PC-9 (cell line): ENCODE measurements at regions not wholly inside any gene's neighbourhood (a gene's known extent, or its start where the extent isn't known, plus 50 kb on each side); places are given as distances from the start of the nearest gene placed in this dataset.
"Not testable (repeated sequence)": the region's sequence is repeated elsewhere in the genome, so short reads cannot be mapped to it uniquely, and the experiment has no call there.

Source experiments
- EZH2 ChIP-seq: fragments of 200-600 bp; sonication (generic); IDR thresholded peaks from 2 replicates; pipeline ENCODE4 v1.8.0; 2017; ENCODE audit warnings: antibody characterized with exemption, low read depth
- TF ChIP-seq, protein P1 (sequence below): fragments of 200-600 bp; sonication (generic); conservative IDR thresholded peaks from 2 replicates; pipeline ENCODE4 v1.6.1; 2017; ENCODE audit warnings: mixed run types, antibody characterized with exemption, mild to moderate bottlenecking, moderate library complexity

DNA sequence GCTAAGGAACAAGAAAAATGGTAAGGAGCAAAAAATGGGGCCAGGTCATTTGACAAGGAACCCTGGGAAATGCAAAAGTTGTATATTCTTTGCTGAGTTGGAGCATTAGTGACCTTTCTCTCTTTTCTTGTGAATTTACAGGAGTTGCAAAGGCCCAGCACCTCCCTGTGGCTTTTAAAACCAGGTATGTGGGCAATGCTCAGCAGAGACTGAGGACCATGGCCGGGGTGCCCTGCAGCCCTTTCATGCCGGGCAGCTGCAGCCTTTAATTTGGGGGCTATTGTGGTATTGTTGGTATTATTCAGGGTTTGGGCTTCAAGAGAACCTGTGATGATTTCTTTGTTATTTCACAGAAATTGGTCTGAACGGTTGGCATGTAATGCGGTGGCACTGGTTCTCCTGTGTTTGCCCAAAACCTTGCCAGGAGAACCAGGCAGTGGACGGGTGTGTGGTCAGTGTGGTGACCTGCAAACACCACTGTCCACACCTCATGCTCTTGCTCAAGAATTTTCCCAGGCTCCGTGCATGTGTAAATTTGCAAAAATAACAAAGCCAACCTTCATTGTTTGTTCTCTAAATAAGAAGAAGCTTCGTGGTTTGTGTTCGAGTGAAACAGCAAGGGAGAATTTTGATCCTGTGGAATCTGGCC lies 213.8 kb upstream of the PLGLB1 start:
- TF ChIP-seq, protein P1, sequence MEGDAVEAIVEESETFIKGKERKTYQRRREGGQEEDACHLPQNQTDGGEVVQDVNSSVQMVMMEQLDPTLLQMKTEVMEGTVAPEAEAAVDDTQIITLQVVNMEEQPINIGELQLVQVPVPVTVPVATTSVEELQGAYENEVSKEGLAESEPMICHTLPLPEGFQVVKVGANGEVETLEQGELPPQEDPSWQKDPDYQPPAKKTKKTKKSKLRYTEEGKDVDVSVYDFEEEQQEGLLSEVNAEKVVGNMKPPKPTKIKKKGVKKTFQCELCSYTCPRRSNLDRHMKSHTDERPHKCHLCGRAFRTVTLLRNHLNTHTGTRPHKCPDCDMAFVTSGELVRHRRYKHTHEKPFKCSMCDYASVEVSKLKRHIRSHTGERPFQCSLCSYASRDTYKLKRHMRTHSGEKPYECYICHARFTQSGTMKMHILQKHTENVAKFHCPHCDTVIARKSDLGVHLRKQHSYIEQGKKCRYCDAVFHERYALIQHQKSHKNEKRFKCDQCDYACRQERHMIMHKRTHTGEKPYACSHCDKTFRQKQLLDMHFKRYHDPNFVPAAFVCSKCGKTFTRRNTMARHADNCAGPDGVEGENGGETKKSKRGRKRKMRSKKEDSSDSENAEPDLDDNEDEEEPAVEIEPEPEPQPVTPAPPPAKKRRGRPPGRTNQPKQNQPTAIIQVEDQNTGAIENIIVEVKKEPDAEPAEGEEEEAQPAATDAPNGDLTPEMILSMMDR = not testable (repeated sequence)
- not testable (repeated sequence) for TF ChIP-seq EZH2
